NCI-H345 (cell line): ENCODE measurements at regions not wholly inside any gene's neighbourhood (a gene's known extent, or its start where the extent isn't known, plus 50 kb on each side); places are given as distances from the start of the nearest gene placed in this dataset.
A peak's percentile ranks its signal among the peaks of the same experiment; 100 is the strongest.
"Not testable (repeated sequence)": the region's sequence is repeated elsewhere in the genome, so short reads cannot be mapped to it uniquely, and the experiment has no call there.

ENCODE experiments used
- DNase-seq: peaks from one replicate; lab custom pipeline; 2025; lab: John Stamatoyannopoulos, UW

DNA sequence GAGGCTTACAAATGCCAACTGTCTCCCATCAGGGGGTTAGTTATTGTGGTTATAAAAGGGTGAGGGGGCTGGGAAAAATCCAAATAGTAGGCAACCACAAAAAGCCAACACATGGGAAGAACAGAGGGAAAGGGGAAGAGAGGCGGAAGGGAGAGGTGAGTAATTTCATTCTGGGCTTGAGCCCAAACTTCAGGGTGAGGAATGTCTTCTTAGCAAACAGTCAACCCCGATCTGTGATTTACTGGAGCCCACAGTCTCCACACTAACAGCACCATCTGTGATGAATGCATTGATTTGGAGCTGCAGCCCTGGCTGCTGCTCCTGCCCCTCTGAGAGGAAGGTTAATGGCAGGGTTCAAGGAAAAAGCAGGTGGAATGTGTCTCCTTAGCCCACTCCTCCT, 162.2 kb upstream of the GPR101 start:
- DNase-seq: no peak

DNA sequence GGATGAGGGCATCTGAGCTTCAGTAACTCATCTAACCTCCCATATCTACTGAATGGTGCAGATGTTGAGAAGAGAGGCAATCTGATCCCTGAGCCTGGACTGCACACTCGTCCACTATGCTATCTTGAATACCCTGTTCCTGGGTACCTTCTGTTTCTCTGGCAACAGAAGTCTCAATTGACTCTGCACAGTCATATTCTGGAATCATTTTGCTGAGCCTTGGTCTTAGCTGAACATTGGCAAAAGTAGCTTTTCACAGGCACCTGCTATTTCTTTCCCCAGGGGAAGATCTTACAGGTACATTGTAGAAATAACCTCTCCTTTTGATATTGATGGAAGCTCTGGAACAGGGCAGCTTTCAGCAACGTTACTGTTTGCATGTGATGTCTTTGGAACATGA, 161.5 kb upstream of the GPR101 start:
- DNase-seq: no peak

GRCh38 chrX:137194164-137194563, 160.4 kb upstream of the GPR101 start:
- DNase-seq: peak; percentile 18

- no peak for DNase-seq
Measured at GRCh38 chrX:137187540-137187939, 153.7 kb upstream of the GPR101 start.

GRCh38 chrX:137178392-137178791, 144.6 kb upstream of the GPR101 start:
- DNase-seq: no peak

- DNase-seq: no peak
Measured at GRCh38 chrX:137172317-137172948, 138.6 kb upstream of the GPR101 start.

DNA sequence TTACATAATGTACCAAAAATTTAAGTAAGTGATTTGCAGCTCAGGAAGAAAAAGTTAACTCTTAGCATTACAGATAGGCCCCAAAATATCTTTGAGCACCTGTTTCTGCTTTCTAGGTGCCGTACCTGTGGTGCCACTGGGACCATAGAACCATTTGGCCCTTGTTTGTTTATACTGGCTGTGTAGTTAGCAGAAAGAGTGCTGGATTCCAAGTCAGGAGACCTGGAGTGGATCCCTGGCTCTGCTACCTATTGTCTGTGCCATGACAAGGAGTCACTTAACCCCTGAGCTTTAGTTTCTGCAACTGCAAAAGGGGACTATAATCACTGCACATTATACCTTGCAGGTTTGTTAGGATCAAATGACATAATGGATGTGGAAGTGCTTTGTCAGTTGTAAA, 137.8 kb upstream of the GPR101 start:
- DNase-seq: no peak

DNA sequence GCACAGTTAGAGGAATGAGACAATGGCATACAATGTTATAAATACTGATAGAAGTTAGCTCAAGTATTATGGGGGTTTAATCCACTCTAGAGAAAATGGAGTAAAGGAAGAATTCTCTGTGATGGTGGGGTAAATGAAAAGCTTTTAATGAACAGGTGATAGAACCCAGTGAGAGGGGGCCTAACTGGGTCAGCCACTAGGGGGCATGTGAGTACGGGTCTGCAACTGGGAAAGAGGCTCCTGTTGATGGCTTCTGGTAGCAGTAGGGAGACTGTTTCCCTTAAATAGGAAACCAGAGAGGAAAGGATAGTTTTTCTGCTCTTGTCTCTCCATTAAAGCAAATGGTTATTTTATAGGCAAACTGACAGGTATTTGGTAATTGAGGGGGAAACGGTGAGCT, 132.8 kb upstream of the GPR101 start:
- no peak for DNase-seq

- DNase-seq: no peak
Measured at GRCh38 chrX:137164329-137164728, 130.5 kb upstream of the GPR101 start.

GRCh38 chrX:137151403-137151802, 117.6 kb upstream of the GPR101 start:
- DNase-seq: no peak

GRCh38 chrX:137143864-137144263, 110.1 kb upstream of the GPR101 start:
- DNase-seq: no peak

DNA sequence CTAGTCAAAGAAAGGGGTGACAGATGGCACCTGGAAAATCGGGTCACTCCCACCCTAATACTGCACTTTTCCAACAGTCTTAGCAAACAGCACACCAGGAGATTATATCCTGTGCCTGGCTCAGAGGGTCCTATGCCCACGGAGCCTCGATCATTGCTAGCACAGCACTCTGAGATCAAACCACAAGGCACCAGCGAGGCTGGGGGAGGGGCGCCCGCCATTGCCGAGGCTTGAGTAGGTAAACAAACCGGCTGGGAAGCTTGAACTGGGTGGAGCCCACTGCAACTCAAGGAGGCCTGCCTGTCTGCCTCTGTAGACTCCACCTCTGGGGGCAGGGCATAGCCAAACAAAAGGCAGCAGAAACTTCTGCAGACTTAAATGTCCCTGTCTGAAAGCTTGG, 88.9 kb upstream of the GPR101 start:
- not testable (repeated sequence) for DNase-seq

- DNase-seq: no peak
Measured at GRCh38 chrX:137119049-137119448, 85.3 kb upstream of the GPR101 start.

- DNase-seq: no peak
Measured at GRCh38 chrX:137118536-137118935, 84.7 kb upstream of the GPR101 start.

GRCh38 chrX:137118136-137118535, 84.3 kb upstream of the GPR101 start:
- DNase-seq: no peak

GRCh38 chrX:137107877-137108276, 74.1 kb upstream of the GPR101 start:
- not testable (repeated sequence) for DNase-seq

DNA sequence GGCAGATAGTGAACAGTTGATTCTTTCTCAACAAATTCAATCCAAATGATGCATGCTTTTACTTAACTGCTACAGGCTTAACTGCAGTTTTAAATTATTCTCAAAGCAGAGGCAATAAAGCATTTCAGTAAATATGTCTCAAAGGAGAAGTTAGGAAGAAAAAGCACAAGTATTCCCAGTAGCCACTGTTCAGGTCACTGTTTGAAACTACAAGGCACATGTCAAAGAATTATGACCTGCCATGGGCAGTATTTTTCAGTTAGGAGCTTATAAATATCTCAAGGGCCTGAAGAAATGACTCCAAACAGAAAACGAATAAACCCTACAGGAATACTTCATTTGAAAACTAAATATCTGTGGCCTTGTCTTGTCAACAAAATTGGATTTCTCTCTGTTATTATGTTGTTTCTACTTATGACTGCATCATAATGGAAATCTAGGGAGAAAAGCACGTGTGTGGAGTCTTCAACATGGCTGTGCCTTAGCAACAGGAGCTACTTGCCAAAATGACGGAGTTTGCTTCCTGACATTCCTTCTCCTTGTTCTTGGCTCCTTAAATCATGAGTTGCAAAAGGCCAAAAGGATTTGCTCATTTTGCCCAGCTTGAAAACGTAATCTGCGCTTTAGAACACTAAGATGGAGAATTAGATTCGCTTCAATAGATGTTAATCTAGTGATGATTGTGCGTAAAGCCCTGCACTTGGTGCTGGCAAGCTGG, 67.6 kb upstream of the GPR101 start:
- no peak for DNase-seq
